K562 (cell line): ENCODE measurements at regions not wholly inside any gene's neighbourhood (a gene's known extent, or its start where the extent isn't known, plus 50 kb on each side); places are given as distances from the start of the nearest gene placed in this dataset.

Experiments
- CTCF ChIP-seq, 3 experiments: IDR thresholded peaks in 2 of 3; conservative IDR thresholded peaks in 1 of 3; 2 replicates each; pipeline ENCODE4 v1.5.1; 2011 to 2012; ENCODE audit warnings: low read length in 3 of 3, mild to moderate bottlenecking in 3 of 3, control low read depth in 2 of 3, improper control_type of control experiment in 1 of 3, inconsistent platforms in 1 of 3, low read depth in 1 of 3, mixed read lengths in 1 of 3, moderate library complexity in 1 of 3; ENCODE audit not compliant: insufficient read depth in 2 of 3
- E2F1 ChIP-seq: sonication (generic); formaldehyde crosslinking; IDR thresholded peaks from 2 replicates; pipeline ENCODE4 v1.8.1; 2023; ENCODE audit warnings: mild to moderate bottlenecking, missing genetic modification reagents, moderate library complexity
- ELF1 ChIP-seq: fragments of 200-800 bp; sonication (Bioruptor generic); IDR thresholded peaks from 2 replicates; pipeline ENCODE4 v1.6.1; 2016; ENCODE audit warnings: missing genetic modification characterization, missing compliant biosample characterization
- ELK3 ChIP-seq: fragments of 450-650 bp; formaldehyde crosslinking; IDR thresholded peaks from 2 replicates; pipeline ENCODE4 v1.4.0; 2020; ENCODE audit warnings: mild to moderate bottlenecking
- JUN ChIP-seq, 2 experiments: sonication (generic) in 1 of 2; formaldehyde crosslinking in 1 of 2; IDR thresholded peaks; 2 replicates each; pipeline versions ENCODE4 v1.6.1 to v1.8.0; 2012 to 2022; ENCODE audit warnings: borderline replicate concordance in 2 of 2, mild to moderate bottlenecking in 2 of 2, improper control_type of control experiment in 1 of 2, low read depth in 1 of 2, low read length in 1 of 2, missing genetic modification reagents in 1 of 2
- MNT ChIP-seq, 2 experiments: fragments of 450-650 bp; conservative IDR thresholded peaks; 2 replicates each; pipeline ENCODE4 v1.6.1; 2017; ENCODE audit warnings: mild to moderate bottlenecking in 2 of 2, moderate library complexity in 2 of 2
- PHF21A ChIP-seq: fragments of 450-650 bp; IDR thresholded peaks from 2 replicates; pipeline ENCODE4 v1.6.1; 2017; ENCODE audit warnings: low read depth, borderline replicate concordance
- RBM22 ChIP-seq: fragments of 200-400 bp; formaldehyde crosslinking; IDR thresholded peaks from 2 replicates; pipeline ENCODE4 v1.6.1; 2018; ENCODE audit warnings: low read length, low read depth; ENCODE audit not compliant: poor library complexity, severe bottlenecking
- SMARCE1 ChIP-seq: fragments of 450-650 bp; IDR thresholded peaks from 2 replicates; pipeline ENCODE4 v1.7.1; 2016; ENCODE audit warnings: mild to moderate bottlenecking
- TBP ChIP-seq: optimal IDR thresholded peaks from 2 replicates; pipeline ENCODE3; 2011; ENCODE audit warnings: low read depth, low read length, improper control_type of control experiment
- ZNF174 ChIP-seq: fragments of 250-450 bp; sonication (Bioruptor Pico); IDR thresholded peaks from 2 replicates; pipeline ENCODE4 v1.4.0; 2020; ENCODE audit warnings: mild to moderate bottlenecking

GRCh38 chr2:190794377-190794776, 86.2 kb upstream of the GLS start:
- no peak for TF ChIP-seq ZNF174 (CRISPR knock-in tag)
- no peak for TF ChIP-seq JUN (IDR thresholded peaks at IDR 0.05; ENCODE audit: borderline replicate concordance, low read depth, low read length)
- TF ChIP-seq JUN (CRISPR knock-in tag; IDR thresholded peaks at IDR 0.05; ENCODE audit: borderline replicate concordance): no peak
- TF ChIP-seq RBM22: no peak
- no peak for TF ChIP-seq MNT (conservative IDR thresholded peaks at IDR 0.05)
- TF ChIP-seq CTCF (IDR thresholded peaks at IDR 0.05 in 2 of 3, conservative IDR thresholded peaks at IDR 0.05 in 1 of 3; ENCODE audit: insufficient read depth in 2 of 3, low read depth in 1 of 3, low read length in 3 of 3): no peak
- no peak for TF ChIP-seq TBP
- no peak for TF ChIP-seq E2F1 (CRISPR knock-in tag)
- TF ChIP-seq ELK3 (CRISPR knock-in tag): no peak
- TF ChIP-seq SMARCE1: no peak
- TF ChIP-seq PHF21A: no peak
- no peak for TF ChIP-seq ELF1 (tag)
